HG02610 (cell line): ENCODE measurements at regions not wholly inside any gene's neighbourhood (a gene's known extent, or its start where the extent isn't known, plus 50 kb on each side); places are given as distances from the start of the nearest gene placed in this dataset.
A peak's percentile ranks its signal among the peaks of the same experiment; 100 is the strongest.

Experiments used
- ATAC-seq: cut with Tn5 transposase; IDR thresholded peaks from one replicate; pipeline ENCODE4 v1.9.1; 2021; ENCODE audit warnings: mild to moderate bottlenecking, moderate library complexity; ENCODE audit not compliant: unreplicated experiment

DNA sequence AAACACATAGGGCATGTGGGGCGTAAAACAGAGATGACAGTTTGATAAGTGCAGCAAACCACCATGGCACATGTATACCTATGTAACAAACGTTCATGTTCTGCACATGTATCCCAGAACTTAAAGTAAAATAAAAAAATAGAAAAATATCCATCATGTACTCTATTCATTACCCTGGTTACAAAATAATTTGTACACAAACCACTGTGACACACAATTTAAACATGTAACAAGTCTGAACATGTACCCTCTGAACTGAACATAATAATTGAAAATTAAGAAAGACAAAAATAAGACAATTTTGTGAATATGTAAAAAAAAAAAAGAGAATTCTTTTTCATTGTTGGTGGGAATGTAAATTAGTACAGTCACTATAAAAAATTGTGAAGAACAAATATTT, 379.2 kb downstream of the KDM5D start:
- ATAC-seq = no peak

DNA sequence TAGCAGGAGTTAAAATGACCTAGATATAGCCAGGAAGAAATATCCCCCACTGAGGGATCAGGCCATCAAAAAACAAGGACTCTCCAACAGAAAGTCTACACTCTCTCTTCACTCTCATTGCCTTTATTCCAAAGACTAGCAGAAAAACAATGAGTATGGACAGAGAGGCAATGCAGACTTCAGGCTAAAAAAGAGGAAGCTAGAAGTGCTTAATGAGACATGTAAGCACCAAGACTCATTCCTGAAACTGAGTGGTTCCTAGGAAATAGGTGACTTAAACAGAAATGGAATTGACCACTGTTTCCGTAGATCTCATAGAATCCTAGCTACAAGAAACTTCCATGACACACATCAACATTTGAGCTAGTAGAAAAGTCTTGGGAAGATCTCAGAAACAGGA, 387.3 kb downstream of the KDM5D start:
- peak; percentile 70 for ATAC-seq

DNA sequence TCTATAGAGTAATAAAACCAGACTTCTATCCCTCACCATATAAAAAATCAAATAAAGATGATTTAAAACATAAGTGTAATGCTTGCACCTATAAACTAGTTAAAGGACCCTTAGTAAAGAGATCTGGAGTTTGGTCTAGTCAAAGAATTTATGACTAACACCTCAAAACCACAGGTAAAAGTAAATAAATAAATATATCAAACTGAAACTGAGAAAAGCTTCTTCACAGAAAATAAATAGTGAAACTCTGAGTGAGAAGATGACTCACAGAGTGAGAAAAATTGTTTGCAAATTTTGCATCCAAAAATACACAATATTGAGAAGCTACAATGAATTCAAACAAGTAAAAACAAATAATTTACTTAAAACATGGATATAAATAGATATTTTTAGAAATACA, 387.8 kb downstream of the KDM5D start:
- ATAC-seq = peak; percentile 89

DNA sequence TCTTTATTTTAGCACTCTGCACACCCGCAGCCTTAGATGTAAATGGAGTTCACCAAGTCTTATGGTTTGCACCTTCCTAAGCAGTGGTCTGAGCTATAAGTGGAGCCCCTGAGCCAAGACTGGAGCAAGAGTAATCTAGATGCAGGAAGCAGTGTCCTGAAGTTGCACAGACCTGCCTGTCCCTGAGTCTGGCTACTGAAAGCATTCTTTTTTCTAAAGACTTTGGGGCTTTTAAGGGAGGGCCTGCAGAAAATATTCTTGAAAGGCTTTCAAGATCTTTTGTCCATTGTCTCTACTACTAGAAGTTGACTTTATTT, 389.7 kb downstream of the KDM5D start:
- no peak for ATAC-seq

DNA sequence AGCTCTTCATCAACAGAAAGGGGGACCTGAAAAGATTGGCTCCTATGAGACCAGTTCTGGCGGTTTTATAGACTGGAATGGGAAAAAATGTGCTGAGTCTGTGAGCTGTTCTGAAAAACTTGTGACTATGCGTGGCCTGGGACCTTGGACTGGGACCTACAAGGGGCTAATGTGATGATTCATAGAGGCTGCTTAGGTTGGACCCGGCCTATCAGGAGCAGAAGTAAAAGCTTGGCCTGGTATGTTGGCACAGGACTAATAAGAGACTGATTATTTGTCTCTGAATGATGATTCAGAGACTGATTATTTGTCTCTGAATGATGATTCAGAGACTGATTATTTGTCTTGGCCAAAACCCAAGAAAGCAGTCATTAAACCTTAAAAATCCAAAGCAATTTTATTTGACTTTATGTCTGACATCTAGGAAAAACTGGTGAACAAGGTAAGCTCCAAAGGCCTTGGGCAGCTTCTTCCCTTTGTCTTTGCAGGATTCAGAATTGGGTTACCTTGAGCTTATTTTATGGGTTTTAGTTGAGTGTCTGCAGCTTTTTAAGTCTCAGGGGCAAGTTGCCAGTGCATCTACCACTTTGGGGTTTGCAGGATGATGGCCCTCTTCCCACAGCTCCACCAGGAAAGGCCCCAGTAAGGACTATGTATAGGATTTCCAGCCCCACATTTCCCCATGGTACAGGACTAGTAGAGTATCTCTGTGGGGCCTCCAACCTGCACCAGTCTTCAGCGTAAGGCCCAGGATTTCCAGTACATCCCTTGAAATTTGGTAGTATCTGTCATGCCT, 390.3 kb downstream of the KDM5D start:
- ATAC-seq = no peak

DNA sequence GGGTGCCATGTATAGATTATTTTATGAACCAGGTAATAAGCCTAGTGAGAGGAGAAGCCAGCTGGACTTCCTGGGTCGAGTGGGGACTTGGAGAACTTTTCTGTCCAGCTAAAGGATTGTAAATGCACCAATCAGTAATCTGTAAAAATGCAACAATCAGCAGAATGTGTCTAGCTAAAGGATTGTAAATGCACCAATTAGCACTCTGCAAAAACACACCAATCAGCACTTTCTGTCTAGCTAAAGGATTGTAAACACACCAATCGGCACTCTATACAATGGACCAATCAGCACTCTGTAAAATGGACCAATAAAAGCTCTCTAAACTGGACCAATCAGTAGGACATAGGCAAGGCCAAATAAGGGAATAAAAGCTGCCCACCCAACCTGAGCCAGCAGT, 392.9 kb downstream of the KDM5D start:
- no peak for ATAC-seq

DNA sequence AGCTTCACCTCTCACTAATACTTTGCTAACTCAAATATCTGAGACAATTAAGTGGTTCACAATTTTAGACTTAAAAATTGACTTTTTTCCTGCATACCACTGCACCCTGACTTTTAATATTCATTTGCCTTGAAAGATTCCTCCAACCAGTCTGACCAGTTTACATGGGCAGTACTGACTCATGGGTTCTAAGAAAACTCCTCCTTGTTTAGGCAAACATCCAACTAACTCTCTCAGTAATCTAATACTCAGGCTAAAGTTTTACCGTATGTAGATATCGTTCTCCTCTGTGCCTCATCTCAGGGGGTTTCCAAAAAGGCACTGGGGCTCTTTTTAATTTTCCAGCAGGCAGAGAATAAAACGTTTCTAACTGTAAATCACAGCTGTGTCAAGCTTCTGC, 422.8 kb downstream of the KDM5D start:
- no peak for ATAC-seq

DNA sequence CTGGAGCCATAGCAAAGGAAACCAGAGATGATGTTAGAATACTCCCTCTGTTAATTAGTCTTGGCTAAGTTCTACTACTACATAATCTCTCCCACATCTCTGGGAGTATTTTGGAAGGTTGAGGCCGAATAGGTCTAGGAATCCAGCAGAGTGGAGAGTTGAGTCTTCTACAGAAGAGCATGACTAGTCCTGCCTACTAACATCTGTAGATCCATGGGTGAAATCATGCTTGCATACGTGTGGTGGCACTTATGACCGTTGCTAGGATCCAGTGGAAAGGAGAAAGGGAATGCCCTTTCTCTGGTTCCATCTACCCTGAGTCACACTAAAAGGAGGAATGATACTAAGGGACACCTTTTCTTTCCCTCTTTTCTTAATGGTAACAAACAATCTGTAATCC, 425.4 kb downstream of the KDM5D start:
- no peak for ATAC-seq

DNA sequence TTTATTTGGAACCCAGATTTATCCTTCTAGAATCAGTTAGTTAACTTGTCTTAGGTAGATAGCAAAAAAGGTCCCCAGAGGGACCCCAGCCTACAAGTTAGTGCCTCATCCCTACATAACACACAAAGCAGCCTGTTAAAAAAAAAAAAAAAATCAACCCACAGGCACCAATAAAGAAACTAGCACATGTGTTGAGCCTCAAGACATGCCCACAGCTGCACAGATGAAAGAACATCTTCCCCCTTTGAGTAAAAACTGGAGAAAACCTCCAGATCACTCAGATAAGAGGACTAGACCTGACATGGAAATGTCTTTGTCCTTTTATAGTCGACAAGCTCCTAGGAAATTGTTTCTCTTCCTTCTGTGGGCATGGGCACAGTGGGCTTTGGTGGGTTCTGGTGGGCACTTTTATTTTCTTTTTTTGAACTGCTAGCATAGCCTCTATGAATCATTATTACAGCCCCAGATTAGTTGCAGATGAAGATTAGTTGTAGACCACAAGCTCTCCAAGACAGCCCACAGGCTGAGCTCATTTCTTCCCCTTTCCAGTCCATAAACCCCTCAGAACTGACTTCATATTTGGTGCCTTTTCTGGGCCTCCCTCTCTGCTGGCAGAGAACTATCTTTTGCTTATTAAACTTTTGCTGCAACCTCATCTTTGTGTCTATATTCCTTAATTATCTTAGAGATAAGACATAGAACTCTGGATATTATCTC, 427.1 kb downstream of the KDM5D start:
- ATAC-seq = no peak

DNA sequence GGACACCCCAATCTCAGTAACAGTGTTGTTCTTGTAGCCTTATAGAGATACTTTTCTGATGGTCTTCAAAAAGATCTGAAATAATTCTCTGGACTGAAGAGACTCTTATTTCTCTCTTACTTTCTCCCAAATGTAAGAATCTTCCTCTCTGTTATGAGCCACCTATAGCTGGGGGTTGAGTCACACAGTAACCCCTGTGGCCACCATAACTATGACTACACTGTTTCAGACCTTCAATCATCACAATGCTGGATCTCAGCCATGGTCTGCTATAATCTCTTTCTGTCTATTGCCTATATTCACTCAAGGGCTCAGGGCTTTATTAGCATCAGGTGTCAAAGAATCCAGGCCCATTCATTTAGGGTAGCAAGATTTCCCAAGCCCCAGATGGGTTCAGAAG, 436.9 kb downstream of the KDM5D start:
- ATAC-seq = no peak

DNA sequence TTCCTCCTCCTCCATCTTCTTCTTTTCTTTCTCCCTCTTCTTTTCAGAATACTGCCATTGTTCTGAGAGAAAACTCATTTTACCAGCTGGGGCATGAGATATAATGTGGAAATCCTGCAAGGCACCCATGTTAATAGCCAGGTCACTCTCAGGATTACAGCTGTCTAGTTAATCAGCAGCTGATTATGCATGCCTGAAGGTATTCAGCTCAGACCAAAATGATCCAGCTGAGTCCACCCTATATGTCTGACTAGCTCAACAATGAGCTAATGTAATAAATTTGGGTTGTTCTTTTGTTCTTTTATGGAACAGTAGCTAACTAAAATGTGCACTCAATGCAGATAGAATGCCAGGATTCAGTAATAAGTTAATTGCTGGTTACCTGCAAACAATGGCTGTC, 441.4 kb downstream of the KDM5D start:
- ATAC-seq = no peak

DNA sequence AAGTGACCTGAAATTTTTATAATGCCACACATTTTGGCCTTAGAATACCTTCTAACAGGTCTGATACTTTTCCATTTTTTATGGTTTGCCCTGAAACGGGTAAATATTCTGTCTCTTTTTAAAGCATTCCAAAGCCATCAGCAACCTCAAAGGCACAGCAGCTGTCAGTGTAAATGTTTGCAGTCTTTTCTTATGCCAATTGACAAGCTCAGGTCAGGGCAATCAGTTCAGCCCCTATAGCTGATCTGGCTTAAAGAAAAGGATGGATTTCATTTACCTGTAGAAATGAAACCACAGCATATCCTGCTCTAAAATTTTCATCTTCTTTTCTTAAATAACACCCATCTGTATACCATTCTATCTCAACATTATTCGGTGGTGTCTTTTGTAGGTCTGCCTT, 453.6 kb downstream of the KDM5D start:
- ATAC-seq = no peak

DNA sequence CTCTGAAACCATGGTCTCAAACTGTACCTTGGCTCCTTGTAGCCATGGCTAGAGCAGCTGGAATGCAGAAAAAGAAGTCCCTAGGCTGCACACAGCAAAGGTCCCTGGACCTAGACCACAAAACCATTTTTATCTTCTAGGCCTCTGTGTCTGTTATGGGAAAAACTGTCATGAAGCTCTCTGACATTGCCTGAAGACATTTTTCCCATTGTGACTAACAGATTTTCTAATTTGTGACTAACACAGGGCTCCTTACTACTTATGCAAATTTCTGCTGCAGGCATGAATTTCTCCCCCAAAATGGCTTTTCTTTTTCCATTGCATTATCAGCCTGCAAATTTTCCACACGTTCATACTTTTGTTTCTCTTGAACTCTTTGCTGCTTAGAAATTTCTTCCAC, 470.4 kb downstream of the KDM5D start:
- no peak for ATAC-seq

DNA sequence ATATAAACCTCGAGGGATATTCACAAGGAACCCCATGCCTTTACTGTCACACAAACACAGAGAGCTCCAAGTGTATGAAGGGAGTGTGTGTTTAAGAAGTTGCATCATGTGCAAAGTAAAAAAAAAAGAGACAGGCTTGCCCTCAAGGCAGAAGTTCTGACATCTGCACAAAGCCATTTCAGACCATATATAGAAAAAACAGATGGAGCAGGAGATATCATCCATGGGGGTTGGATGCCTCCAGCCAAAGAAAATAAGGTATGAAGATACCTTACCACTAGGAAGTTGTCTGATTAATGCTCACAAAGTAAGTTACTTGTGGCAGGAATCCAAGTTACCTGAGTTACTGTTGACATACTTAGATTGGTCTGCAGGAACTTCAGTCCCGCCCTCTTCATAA, 476.2 kb downstream of the KDM5D start:
- no peak for ATAC-seq

DNA sequence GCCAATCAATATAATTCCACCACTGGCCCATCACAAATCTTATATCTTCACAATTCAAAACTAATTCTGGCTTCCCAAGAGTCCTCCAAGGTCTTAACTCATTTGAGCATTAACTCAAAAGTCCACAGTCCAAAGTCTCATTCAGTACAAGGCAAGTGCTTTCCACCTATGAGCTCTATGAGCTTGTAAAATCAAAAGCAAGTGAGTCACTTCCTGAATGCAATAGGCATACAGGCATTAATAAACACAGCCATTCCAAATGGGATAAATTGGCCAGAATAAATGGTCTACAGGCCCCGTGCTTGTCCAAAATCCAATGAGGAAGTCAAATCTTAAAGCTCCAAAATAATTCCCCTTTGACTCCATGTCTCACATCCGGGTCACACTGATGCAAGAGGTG, 479.1 kb downstream of the KDM5D start:
- ATAC-seq = no peak

DNA sequence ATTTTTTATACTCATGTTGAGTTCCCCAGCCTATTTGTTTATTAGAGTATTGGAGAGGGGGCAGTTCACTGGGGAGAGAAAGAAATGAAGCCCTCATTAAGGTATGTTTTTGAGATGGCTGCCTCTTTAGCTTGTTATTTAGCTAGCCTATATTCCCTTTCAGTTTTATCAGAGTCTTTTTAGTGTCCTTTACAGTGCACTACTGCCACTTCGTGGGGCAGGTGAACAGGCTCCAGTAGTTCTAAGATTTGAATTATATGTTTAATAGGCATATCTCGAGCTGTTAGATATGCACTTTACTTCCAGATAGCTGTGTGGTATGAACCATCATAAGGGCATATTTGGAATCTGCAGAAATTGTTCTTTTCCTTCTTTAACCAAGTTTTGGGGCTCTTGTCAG, 482.2 kb downstream of the KDM5D start:
- ATAC-seq = no peak

DNA sequence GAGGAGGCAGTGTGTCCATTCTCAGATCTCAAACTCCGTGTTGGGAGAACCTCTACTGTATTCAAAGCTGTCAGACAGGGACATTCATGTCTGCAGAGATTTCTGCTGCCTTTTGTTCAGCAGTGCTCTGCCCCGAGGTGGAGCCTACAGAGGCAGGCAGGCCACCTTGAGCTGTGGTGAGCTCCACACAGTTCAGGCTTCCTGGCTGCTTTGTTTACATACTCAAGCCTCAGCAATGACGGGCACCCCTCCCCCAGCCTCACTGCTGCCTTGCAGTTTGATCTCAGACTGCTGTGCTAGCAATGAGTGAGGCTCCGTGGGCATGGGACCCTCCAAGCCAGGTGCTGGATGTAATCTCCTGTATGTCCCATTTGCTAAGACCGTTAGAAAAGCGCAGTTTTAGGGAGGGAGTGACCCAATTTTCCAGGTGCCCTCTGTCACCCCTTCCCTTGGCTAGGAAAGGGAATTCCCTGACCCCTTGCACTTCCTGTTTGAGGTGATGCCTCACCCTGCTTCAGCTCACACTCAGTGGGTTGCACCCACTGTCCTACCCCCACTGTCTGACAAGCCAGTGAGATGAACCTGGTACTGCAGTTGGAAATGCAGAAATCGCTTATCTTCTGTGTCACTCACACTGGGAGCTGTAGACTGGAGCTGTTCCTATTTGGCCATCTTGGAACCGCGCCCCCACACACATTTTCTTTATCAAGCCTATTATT, 458.9 kb upstream of the HSFY2 start:
- ATAC-seq = no peak

DNA sequence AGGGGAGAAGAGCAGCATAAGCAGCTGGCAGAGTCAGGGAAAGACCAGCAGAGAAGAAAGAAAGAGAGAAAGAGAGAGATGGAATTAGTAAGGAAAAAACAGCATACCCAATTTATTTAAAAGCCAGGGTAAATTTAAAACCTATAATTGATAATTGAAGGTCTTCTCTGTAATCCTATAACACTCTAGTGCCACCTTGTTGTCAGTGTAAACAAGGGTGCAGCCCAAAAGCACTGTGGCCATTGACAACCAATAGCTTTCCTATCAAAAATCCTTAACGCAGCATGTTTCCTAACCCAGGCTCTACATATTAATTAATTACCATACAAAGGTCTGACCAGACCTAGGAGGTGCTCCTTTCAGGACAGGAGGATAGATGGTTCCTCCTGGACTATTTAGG, 447.2 kb upstream of the HSFY2 start:
- ATAC-seq = no peak

DNA sequence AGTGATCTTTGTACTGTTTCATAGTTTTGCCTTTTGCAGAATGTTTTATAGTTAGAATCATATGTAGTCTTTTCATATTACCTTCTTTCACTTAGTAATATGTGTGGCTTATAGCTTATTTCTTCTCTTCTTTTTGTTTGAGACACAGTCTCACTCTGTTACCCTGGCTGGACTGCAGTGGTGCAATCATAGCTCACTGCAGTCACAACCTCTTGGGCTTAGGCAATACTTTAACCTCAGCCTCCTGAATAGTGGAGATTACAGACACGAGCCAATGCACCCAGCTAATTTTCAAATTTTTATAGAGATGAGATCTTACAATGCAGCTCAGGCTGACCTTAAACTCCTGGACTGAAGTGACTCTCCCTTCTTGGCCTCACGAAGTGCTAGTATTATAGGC, 435.4 kb upstream of the HSFY2 start:
- ATAC-seq = no peak

DNA sequence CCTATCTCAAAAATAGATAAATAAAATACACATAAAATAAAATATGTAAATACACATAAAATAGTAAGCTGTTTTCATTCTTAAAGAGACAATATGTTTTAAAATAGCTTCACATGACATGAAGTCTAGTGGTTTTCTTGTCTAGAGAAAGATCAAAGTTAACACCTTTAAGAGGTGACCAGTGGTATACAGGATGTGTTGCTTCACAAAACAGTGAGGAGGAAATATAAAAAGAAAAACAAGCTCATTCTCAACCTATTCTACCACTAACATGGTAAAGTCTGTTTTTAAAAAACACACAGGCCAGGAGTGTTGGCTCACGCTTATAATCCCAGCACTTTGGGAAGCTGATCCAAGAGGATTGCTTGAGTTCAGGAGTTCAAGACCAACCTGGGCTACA, 433.5 kb upstream of the HSFY2 start:
- no peak for ATAC-seq

DNA sequence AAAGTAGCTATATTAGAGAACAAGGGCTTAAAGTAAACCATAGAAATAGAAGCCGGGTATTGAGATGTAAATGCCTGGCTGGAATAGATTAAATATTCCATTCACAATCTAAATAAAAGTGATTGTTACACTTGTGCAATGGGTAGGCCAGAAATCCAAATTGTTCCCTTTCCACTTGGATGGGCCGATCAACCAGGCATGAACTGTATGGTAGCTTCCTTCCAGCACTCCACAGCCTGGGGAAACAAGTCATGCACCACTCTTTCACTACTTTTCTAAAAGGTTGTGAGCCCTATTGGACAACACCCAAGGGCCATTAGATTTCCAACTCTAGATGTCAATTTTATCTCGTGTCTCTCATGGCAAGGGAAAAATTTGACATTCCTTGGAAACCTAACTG, 407.3 kb upstream of the HSFY2 start:
- ATAC-seq = no peak

DNA sequence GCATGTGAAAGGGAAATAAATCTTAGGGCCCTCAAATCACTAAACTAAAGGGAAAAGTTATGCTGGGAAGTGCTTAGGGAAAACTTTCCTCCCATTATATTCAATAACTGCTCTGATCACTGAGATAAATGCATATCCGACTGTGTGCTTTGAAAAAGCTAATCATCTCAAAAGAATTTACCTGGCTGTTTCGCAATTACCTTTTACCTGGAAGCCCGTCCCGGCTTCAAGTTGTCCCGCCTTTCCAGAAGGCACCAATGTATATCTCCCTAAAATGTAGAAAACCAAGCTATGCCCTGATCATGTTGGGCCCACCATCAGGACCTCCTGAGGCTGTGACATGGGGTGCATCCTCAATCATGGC, 394.6 kb upstream of the HSFY2 start:
- ATAC-seq = no peak
